Ovary (tissue), 3 donors: ENCODE measurements at regions not wholly inside any gene's neighbourhood (a gene's known extent, or its start where the extent isn't known, plus 50 kb on each side); places are given as distances from the start of the nearest gene placed in this dataset.

Experiments
- POLR2A ChIP-seq: fragments of 450-650 bp; IDR thresholded peaks from one replicate; pipeline ENCODE4 v1.6.1; 2017; ENCODE audit warnings: antibody characterized with exemption, mild to moderate bottlenecking, moderate library complexity
- TF ChIP-seq, protein P1 (sequence below), 3 donors: fragments of 450-650 bp in 2 of 3; fragments of 200-600 bp in 1 of 3; IDR thresholded peaks; one replicate each; pipeline versions ENCODE4 v1.5.1 to v1.8.0; 2016 to 2022; ENCODE audit warnings: antibody characterized with exemption in 3 of 3, mild to moderate bottlenecking in 1 of 3
- donor health status: DM: no; HTN: no; CAD: no.

DNA sequence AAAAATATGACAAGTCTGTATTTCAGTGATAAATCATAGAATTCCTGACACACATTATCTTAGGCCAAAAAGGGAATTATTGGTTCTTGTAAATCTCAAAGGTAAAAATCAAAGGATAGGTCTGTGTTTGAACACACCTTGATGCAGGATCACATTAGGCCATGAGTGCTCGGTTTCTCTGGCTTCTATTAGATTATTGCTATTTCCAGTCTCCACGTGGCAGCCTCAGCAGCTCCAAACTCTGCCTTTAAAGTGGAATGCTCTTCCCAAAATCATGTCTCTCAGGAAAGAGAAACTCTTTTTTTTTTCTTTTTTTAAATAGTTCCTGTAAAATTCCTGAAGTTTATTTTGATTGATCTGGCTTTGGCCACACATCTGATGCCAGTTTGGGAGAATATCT lies 105.6 kb upstream of the FRMD6 start:
- TF ChIP-seq, protein P1, sequence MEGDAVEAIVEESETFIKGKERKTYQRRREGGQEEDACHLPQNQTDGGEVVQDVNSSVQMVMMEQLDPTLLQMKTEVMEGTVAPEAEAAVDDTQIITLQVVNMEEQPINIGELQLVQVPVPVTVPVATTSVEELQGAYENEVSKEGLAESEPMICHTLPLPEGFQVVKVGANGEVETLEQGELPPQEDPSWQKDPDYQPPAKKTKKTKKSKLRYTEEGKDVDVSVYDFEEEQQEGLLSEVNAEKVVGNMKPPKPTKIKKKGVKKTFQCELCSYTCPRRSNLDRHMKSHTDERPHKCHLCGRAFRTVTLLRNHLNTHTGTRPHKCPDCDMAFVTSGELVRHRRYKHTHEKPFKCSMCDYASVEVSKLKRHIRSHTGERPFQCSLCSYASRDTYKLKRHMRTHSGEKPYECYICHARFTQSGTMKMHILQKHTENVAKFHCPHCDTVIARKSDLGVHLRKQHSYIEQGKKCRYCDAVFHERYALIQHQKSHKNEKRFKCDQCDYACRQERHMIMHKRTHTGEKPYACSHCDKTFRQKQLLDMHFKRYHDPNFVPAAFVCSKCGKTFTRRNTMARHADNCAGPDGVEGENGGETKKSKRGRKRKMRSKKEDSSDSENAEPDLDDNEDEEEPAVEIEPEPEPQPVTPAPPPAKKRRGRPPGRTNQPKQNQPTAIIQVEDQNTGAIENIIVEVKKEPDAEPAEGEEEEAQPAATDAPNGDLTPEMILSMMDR (IDR thresholded peaks at IDR 0.05), result no peak
- TF ChIP-seq POLR2A, result no peak
